Mammary epithelial cell (primary cell): ENCODE measurements at regions not wholly inside any gene's neighbourhood (a gene's known extent, or its start where the extent isn't known, plus 50 kb on each side); places are given as distances from the start of the nearest gene placed in this dataset.

Experiments used
- CTCF ChIP-seq, 2 donors: IDR thresholded peaks in 1 of 2; conservative IDR thresholded peaks in 1 of 2; 2 replicates each; pipeline ENCODE4 v1.5.1; 2011 to 2012; ENCODE audit warnings: inconsistent platforms in 2 of 2, low read length in 2 of 2, mild to moderate bottlenecking in 2 of 2, control low read depth in 1 of 2, low read depth in 1 of 2; ENCODE audit not compliant: insufficient read depth in 1 of 2; ENCODE audit errors: extremely low read depth in 1 of 2
- EZH2 ChIP-seq: IDR thresholded peaks from 2 replicates; pipeline ENCODE4 v1.6.1; 2012; ENCODE audit warnings: low read length, inconsistent platforms, borderline replicate concordance

- TF ChIP-seq CTCF (conservative IDR thresholded peaks at IDR 0.05 in 1 of 2, IDR thresholded peaks at IDR 0.05 in 1 of 2; ENCODE audit: extremely low read depth in 1 of 2, insufficient read depth in 1 of 2, low read depth in 1 of 2, low read length in 2 of 2) (no peak), EZH2 (no peak)
Observed at GRCh38 chr17:77618731-77619130, 339.8 kb upstream of the TNRC6C start.
